ENCODE measurements at regions not wholly inside any gene's neighbourhood (a gene's known extent, or its start where the extent isn't known, plus 50 kb on each side); places are given as distances from the start of the nearest gene placed in this dataset.
"Not testable (repeated sequence)": the region's sequence is repeated elsewhere in the genome, so short reads cannot be mapped to it uniquely, and the experiment has no call there.

DNA sequence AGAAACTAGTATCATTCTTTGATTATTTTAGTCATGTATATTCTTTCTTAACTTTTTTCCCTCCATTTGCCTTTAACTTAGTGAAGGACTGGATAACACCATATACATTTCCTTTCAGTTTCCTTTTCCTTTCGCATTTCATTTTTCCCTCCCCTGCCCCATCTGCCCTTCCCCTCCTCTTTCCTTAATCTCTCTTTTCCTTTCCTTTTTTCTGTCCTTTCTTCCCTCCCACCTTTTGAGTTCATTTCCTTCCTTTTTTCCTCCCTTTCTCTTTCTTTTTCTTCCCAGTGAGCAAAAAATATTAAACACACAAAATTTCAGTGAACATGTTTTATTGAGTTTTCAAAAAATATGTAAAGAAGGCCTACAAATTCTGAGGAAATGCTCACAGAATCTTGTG is 373.3 kb downstream of the SRGAP2C start:
- not testable (repeated sequence) for H3K4me1 ChIP-seq; H3K4me3 ChIP-seq; H3K27me3 ChIP-seq; H3K9me3 ChIP-seq; H3K36me3 ChIP-seq; H3K27ac ChIP-seq; ATAC-seq (ENCODE audit: low FRiP score in 2 of 2); DNase-seq
- WGBS, 2 donors = 50 to 84% methylated on average over 1 of the region's 1 CpG

DNA sequence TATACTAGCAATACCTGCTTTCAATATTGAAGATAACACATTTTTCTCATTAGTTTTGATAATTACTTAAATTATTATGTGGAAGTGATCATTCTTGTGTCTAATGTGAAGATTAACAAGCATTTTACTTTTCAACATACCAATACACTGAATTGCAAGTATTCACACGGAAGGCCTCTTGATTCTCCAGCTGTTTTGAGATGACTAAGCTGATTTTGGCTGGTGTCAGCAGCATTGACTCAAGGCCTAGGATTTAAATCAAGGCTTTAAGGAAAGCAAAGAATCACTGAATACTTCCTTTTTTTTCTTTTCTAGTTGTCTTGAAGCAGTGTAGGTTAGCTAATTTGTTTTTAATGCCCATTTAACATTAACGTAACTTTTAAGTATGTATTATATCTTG is 373.7 kb downstream of the SRGAP2C start:
- Histone ChIP-seq H3K36me3 (no peaks in the 10 kb centered on the region), H3K9me3 (no peaks in the 10 kb centered on the region), H3K27me3 (no peaks in the 10 kb centered on the region), H3K4me3 (no peak overlapping the region), H3K4me1 (no peaks in the 10 kb centered on the region), H3K27ac (no peak overlapping the region)
- DNase-seq (peak in 1 of 2 donors; percentile 20), ATAC-seq (ENCODE audit: low FRiP score in 2 of 2) (peak in 1 of 2 donors; percentile 79)
- TF ChIP-seq POLR2A (IDR thresholded peaks at IDR 0.05) (no peak), EP300 (IDR thresholded peaks at IDR 0.05) (no peak), POLR2AphosphoS5 (IDR thresholded peaks at IDR 0.05) (no peak)
- TF ChIP-seq, protein P1, sequence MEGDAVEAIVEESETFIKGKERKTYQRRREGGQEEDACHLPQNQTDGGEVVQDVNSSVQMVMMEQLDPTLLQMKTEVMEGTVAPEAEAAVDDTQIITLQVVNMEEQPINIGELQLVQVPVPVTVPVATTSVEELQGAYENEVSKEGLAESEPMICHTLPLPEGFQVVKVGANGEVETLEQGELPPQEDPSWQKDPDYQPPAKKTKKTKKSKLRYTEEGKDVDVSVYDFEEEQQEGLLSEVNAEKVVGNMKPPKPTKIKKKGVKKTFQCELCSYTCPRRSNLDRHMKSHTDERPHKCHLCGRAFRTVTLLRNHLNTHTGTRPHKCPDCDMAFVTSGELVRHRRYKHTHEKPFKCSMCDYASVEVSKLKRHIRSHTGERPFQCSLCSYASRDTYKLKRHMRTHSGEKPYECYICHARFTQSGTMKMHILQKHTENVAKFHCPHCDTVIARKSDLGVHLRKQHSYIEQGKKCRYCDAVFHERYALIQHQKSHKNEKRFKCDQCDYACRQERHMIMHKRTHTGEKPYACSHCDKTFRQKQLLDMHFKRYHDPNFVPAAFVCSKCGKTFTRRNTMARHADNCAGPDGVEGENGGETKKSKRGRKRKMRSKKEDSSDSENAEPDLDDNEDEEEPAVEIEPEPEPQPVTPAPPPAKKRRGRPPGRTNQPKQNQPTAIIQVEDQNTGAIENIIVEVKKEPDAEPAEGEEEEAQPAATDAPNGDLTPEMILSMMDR (IDR thresholded peaks at IDR 0.05) = no peak
- 54 to 61% methylated on average over 2 of the region's 2 CpGs for WGBS, 2 donors

DNA sequence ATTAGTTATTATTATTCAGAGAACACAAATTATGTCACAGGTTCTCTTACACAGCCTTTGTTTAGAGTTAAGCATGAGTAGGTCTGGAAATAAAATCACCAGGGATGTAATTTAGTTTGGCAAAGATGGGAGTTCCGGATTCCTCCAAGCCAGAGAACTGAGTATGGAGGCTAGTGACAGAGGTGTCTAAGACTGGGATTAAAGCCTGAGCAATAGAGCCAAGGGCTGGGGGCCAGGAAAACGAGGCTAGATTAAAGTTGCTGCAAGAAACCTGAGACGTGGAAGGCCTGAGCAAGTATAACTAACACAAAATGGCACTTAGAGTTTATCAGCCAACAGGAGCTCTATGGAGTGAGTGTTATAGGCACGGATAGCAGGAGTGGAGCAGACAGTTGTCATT is 381.6 kb downstream of the SRGAP2C start:
- ATAC-seq (ENCODE audit: low FRiP score in 2 of 2) = peak in 1 of 2 donors; percentile 46
- 62 to 67% methylated on average over 4 of the region's 4 CpGs for WGBS, 2 donors
- no peak for TF ChIP-seq POLR2A (IDR thresholded peaks at IDR 0.05)
- TF ChIP-seq, protein P1 (IDR thresholded peaks at IDR 0.05) = no peak
- TF ChIP-seq EP300 (IDR thresholded peaks at IDR 0.05) = no peak
- no peak for TF ChIP-seq POLR2AphosphoS5 (IDR thresholded peaks at IDR 0.05)

DNA sequence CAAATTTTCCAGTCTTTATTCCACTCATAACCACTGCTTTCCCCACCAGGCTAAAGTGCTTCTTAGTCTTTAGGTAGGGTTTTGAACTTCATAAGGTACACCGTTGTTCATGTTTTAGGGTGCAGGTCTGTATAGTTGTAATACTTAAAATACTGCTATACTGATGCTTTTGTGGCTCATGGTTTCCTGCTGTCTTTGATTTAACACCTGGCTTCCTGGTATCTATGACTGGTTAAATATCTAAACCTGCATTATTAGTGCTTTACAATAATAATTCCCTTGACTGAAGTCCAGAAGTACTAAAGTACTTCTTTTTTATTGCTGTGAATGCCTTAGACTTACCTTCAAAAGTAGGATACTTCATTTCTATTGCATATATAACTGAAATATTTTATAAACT is 384.7 kb downstream of the SRGAP2C start:
- ATAC-seq (ENCODE audit: low FRiP score in 2 of 2) = no peak
- TF ChIP-seq, protein P1 (IDR thresholded peaks at IDR 0.05) = no peak
- TF ChIP-seq EP300 (IDR thresholded peaks at IDR 0.05) (no peak), POLR2AphosphoS5 (IDR thresholded peaks at IDR 0.05) (no peak), POLR2A (IDR thresholded peaks at IDR 0.05) (no peak)
- Histone ChIP-seq H3K27me3 (no peaks in the 10 kb centered on the region), H3K4me3 (no peak overlapping the region), H3K36me3 (no peaks in the 10 kb centered on the region), H3K4me1 (no peaks in the 10 kb centered on the region), H3K27ac (no peak overlapping the region), H3K9me3 (no peaks in the 10 kb centered on the region)
- DNase-seq = no peak
- 70 to 83% methylated on average over 1 of the region's 1 CpG for WGBS, 2 donors

More for the DNA sequence above, 381.6 kb downstream of the SRGAP2C start:
- H3K27ac ChIP-seq = no peak overlapping the region
- no peaks in the 10 kb centered on the region for H3K9me3 ChIP-seq
- no peaks in the 10 kb centered on the region for H3K4me1 ChIP-seq
- H3K27me3 ChIP-seq = no peaks in the 10 kb centered on the region
- no peaks in the 10 kb centered on the region for H3K36me3 ChIP-seq
- H3K4me3 ChIP-seq = no peak overlapping the region
- no peak for DNase-seq

DNA sequence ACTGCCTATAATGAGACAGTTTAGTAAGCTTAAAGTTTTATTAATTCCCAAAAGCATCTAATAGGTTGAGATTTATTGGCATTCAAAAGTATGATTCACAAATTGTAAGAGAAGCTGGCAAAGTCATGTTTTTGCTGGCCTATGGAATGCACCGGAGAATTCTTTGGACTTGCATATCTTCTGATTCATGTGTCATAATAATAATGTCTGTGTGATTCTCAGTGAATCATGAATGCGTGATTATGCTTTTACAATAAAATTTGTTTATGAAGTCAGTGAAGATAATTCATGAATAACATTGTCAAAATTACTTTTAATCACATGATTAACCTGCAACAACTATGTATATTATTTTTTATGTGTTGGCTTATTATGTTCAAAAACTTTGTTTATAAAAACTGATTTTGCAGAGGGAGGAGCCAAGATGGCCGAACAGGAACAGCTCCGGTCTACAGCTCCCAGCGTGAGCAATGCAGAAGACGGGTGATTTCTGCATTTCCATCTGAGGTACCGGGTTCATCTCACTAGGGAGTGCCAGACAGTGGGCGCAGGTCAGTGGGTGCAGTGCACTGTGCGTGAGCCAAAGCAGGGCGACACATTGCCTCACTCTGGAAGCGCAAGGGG is 389.2 kb downstream of the SRGAP2C start:
- peak in 1 of 2 donors; percentile 1 for DNase-seq
- H3K9me3 ChIP-seq, H3K27ac ChIP-seq, H3K4me1 ChIP-seq, H3K27me3 ChIP-seq, H3K36me3 ChIP-seq, H3K4me3 ChIP-seq: not testable (repeated sequence)
- 95% methylated on average over 11 of the region's 11 CpGs for WGBS, 2 donors
- ATAC-seq (ENCODE audit: low FRiP score in 2 of 2) = peak in 1 of 2 donors; percentile 24

DNA sequence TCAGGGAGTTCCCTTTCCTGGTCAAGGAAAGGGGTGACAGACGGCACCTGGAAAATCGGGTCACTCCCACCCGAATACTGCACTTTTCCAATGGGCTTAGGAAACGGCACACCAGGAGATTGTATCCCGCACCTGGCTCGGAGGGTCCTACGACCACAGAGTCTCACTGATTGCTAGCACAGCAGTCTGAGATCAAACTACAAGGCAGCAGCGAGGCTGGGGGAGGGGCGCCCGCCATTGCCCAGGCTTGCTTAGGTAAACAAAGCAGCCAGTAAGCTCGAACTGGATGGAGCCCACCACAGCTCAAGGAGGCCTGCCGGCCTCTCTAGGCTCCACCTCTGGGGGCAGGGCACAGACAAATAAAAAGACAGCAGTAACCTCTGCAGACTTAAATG is 389.7 kb downstream of the SRGAP2C start:
- H3K27ac ChIP-seq; H3K27me3 ChIP-seq; H3K9me3 ChIP-seq; H3K36me3 ChIP-seq; ATAC-seq (ENCODE audit: low FRiP score in 2 of 2); H3K4me3 ChIP-seq; H3K4me1 ChIP-seq: not testable (repeated sequence)
- WGBS, 2 donors = 88 to 96% methylated on average over 9 to 12 of the region's 12 CpGs
- peak in 1 of 2 donors; percentile 25 for DNase-seq

DNA sequence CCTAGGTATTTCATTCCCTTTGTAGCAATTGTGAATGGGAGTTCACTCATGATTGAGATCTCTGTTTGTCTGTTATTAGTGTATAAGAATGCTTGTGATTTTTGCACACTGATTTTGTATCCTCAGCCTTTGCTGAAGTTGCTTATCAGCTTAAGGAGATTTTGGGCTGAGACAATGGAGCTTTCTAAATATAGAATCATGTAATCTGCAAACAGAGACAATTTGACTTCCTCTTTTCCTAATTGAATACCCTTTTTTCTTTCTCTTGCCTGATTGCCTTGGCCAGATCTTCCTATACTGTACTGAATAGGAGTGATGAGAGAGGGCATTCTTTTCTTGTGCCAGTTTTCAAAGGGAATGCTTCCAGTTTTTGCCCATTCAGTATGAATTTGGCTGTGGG is 398.1 kb downstream of the SRGAP2C start:
- DNase-seq; H3K4me3 ChIP-seq; ATAC-seq (ENCODE audit: low FRiP score in 2 of 2); H3K9me3 ChIP-seq; H3K36me3 ChIP-seq; H3K4me1 ChIP-seq; H3K27me3 ChIP-seq; H3K27ac ChIP-seq: not testable (repeated sequence)

Measured in upper lobe of left lung (tissue), 6 donors.